T-cell (primary cell): ENCODE measurements at regions not wholly inside any gene's neighbourhood (a gene's known extent, or its start where the extent isn't known, plus 50 kb on each side); places are given as distances from the start of the nearest gene placed in this dataset.

Experiments used
- ATAC-seq, 4 experiments: fragments of 200-7000 bp in 3 of 4; fragments of 150-1000 bp in 1 of 4; cut with Tn5 transposase; replicated peaks in 1 of 4; 1 replicate in 3 of 4; 2 replicates in 1 of 4; pipeline ENCODE4 v1.10.0; 2021; ENCODE audit warnings: moderate library complexity in 3 of 4, mild to moderate bottlenecking in 2 of 4, moderate number of reproducible peaks in 1 of 4
- CTCF ChIA-PET, 2 donors: fragments of 300-600 bp; sonication (Branson Sonifier 250); formaldehyde crosslinking; loops; one replicate each; lab custom pipeline; 2022; ENCODE audit warnings: antibody characterized with exemption in 2 of 2; lab: Charles Lee
- POLR2A ChIA-PET, 2 donors: fragments of 300-600 bp; sonication (Branson Sonifier 250); formaldehyde crosslinking; loops; one replicate each; lab custom pipeline; 2022; ENCODE audit warnings: antibody characterized with exemption in 2 of 2; lab: Charles Lee
- DNase-seq, 35 experiments: peaks; one replicate each; pipeline versions ENCODE4 v3.0.0 to v3.0.0-alpha.2; 2013 to 2023
- H3K27ac ChIP-seq: one replicate; pipeline ENCODE4 v1.5.1; 2013; ENCODE audit warnings: low read length
- H3K27me3 ChIP-seq, 2 experiments: replicated peaks in 1 of 2; 1 replicate in 1 of 2; 2 replicates in 1 of 2; pipeline versions ENCODE4 v1.6.1 to v1.7.0; 2013; ENCODE audit warnings: low read length in 1 of 2, mixed read lengths in 1 of 2; ENCODE audit not compliant: control insufficient read depth in 2 of 2, insufficient read depth in 2 of 2; ENCODE audit errors: extremely low read depth in 1 of 2
- H3K36me3 ChIP-seq, 2 donors: 1 replicate in 1 of 2; 2 replicates in 1 of 2; pipeline versions ENCODE4 v1.6.1 to v1.7.0; 2013; ENCODE audit warnings: low read length in 1 of 2; ENCODE audit not compliant: control insufficient read depth in 2 of 2, insufficient read depth in 1 of 2; ENCODE audit errors: extremely low read depth in 1 of 2
- H3K4me1 ChIP-seq, 2 experiments: 1 replicate in 1 of 2; 2 replicates in 1 of 2; pipeline versions ENCODE4 v1.6.1 to v1.7.0; 2013; ENCODE audit warnings: low read length in 2 of 2, mixed read lengths in 1 of 2; ENCODE audit not compliant: insufficient read depth in 2 of 2, control insufficient read depth in 1 of 2; ENCODE audit errors: extremely low read depth in 1 of 2
- H3K4me3 ChIP-seq, 2 donors: 1 replicate in 1 of 2; 2 replicates in 1 of 2; pipeline versions ENCODE4 v1.5.1 to v1.7.0; 2013; ENCODE audit warnings: mild to moderate bottlenecking in 2 of 2, low read length in 1 of 2, moderate library complexity in 1 of 2; ENCODE audit not compliant: control insufficient read depth in 1 of 2; ENCODE audit errors: extremely low read depth in 1 of 2
- H3K9me3 ChIP-seq: 2 replicates; pipeline ENCODE4 v1.7.0; 2013
- H3K27ac Mint-ChIP-seq, 2 donors: one replicate each; pipeline ENCODE4 v1.8.0; 2020 to 2021; ENCODE audit warnings: mild to moderate bottlenecking in 2 of 2, mixed read lengths in 2 of 2
- H3K27me3 Mint-ChIP-seq, 2 donors: one replicate each; pipeline ENCODE4 v1.8.0; 2021 to 2022; ENCODE audit warnings: mixed read lengths in 2 of 2
- H3K36me3 Mint-ChIP-seq: one replicate; pipeline ENCODE4 v1.8.0; 2021; ENCODE audit warnings: mixed read lengths
- H3K4me1 Mint-ChIP-seq, 3 donors: one replicate each; pipeline ENCODE4 v1.8.0; 2020 to 2022; ENCODE audit warnings: mixed read lengths in 3 of 3, mild to moderate bottlenecking in 1 of 3
- H3K4me3 Mint-ChIP-seq, 3 donors: one replicate each; pipeline ENCODE4 v1.8.0; 2020 to 2022; ENCODE audit warnings: mild to moderate bottlenecking in 3 of 3, mixed read lengths in 3 of 3, moderate library complexity in 3 of 3
- H3K9me3 Mint-ChIP-seq, 3 donors: one replicate each; pipeline ENCODE4 v1.8.0; 2020 to 2022; ENCODE audit warnings: mixed read lengths in 3 of 3
- WGBS: methylation state at CpG from one replicate; pipeline ENCODE4 v1.1.5; 2013; ENCODE audit warnings: missing lambda C conversion rate; ENCODE audit not compliant: insufficient coverage; 5-methylcytosine and 5-hydroxymethylcytosine counted together

- no peaks in the 10 kb centered on the region for H3K36me3 ChIP-seq
- no peaks in the 10 kb centered on the region for H3K36me3 Mint-ChIP-seq
- H3K9me3 ChIP-seq, result no peaks in the 10 kb centered on the region
- H3K9me3 Mint-ChIP-seq, result no peaks in the 10 kb centered on the region
- CTCF ChIA-PET, result no interaction called here
- peaks cover 24 to 27% (median 26%) of the 10 kb centered on the region in 3 donors for H3K4me1 Mint-ChIP-seq
- no peak overlapping the region for H3K4me3 ChIP-seq
- peaks cover 8 to 21% of the 10 kb centered on the region in 2 experiments for H3K4me1 ChIP-seq
- no peaks in the 10 kb centered on the region for H3K27me3 Mint-ChIP-seq
- WGBS, result 88% methylated on average over 4 of the region's 4 CpGs
- H3K4me3 Mint-ChIP-seq, result no peak overlapping the region
- no peak for DNase-seq
- no peak for ATAC-seq
- no peaks in the 10 kb centered on the region for H3K27me3 ChIP-seq
- no peak overlapping the region for H3K27ac Mint-ChIP-seq
- H3K27ac ChIP-seq, result no peak overlapping the region
- POLR2A ChIA-PET, result no interaction called here
Observed at GRCh38 chr22:19574247-19574646, 50.0 kb upstream of the CLDN5 start.

- H3K9me3 ChIP-seq, result no peaks in the 10 kb centered on the region
- CTCF ChIA-PET, result no interaction called here
- Mint-ChIP-seq H3K9me3 (no peaks in the 10 kb centered on the region), H3K27ac (peak overlapping the region; percentile 53 to 88), H3K4me3 (peak overlapping the region in 2 of 3 donors; percentile 13 to 44), H3K4me1 (peaks cover 38 to 42% (median 40%) of the 10 kb centered on the region in 3 donors), H3K27me3 (no peaks in the 10 kb centered on the region), H3K36me3 (no peaks in the 10 kb centered on the region)
- DNase-seq, result peak in 16 of 35 experiments; percentile 5 to 54 (median 21)
- no peaks in the 10 kb centered on the region for H3K36me3 ChIP-seq
- peak overlapping the region; percentile 3 for H3K27ac ChIP-seq
- no peak overlapping the region for H3K4me3 ChIP-seq
- peaks cover 12 to 30% of the 10 kb centered on the region in 2 experiments for H3K4me1 ChIP-seq
- POLR2A ChIA-PET, result no interaction called here
- ATAC-seq, result peak; percentile 64 to 92 (median 81)
- H3K27me3 ChIP-seq, result no peaks in the 10 kb centered on the region
- WGBS, result 46% methylated on average over 12 of the region's 16 CpGs
Observed at GRCh38 chr22:19576460-19577421, 52.5 kb upstream of the CLDN5 start.

- WGBS, result 92% methylated on average over 6 of the region's 10 CpGs
- DNase-seq, result no peak
- ATAC-seq, result no peak
- Histone ChIP-seq H3K36me3 (no peaks in the 10 kb centered on the region), H3K9me3 (no peaks in the 10 kb centered on the region), H3K4me1 (peaks cover 12 to 30% of the 10 kb centered on the region in 2 experiments), H3K27me3 (no peaks in the 10 kb centered on the region), H3K4me3 (no peak overlapping the region), H3K27ac (no peak overlapping the region)
- Mint-ChIP-seq H3K27me3 (no peaks in the 10 kb centered on the region), H3K4me1 (peaks cover 38 to 42% (median 40%) of the 10 kb centered on the region in 3 donors), H3K9me3 (no peaks in the 10 kb centered on the region), H3K4me3 (peak overlapping the region in 1 of 3 donors; percentile 50), H3K27ac (peak overlapping the region; percentile 53 to 88), H3K36me3 (no peaks in the 10 kb centered on the region)
- ChIA-PET CTCF (no interaction called here), POLR2A (no interaction called here)
Observed at GRCh38 chr22:19577422-19577966, 53.3 kb upstream of the CLDN5 start.

- WGBS, result 100% methylated on average over 7 of the region's 11 CpGs
- Histone ChIP-seq H3K36me3 (no peaks in the 10 kb centered on the region), H3K4me3 (no peak overlapping the region), H3K4me1 (peaks cover 12 to 30% of the 10 kb centered on the region in 2 experiments), H3K27me3 (no peaks in the 10 kb centered on the region), H3K27ac (no peak overlapping the region), H3K9me3 (no peaks in the 10 kb centered on the region)
- Mint-ChIP-seq H3K27me3 (no peaks in the 10 kb centered on the region), H3K36me3 (no peaks in the 10 kb centered on the region), H3K4me3 (peak overlapping the region in 1 of 3 donors; percentile 50), H3K4me1 (peaks cover 38 to 42% (median 42%) of the 10 kb centered on the region in 3 donors), H3K27ac (peak overlapping the region in 1 of 2 donors; percentile 55), H3K9me3 (no peaks in the 10 kb centered on the region)
- ATAC-seq (no peak), DNase-seq (no peak)
- ChIA-PET CTCF (interaction anchor here in 1 of 2 donors (0.5 to 0.6 kb wide), 2 partner anchors 17 to 51 kb away, joined by 3 read pairs; no protein-coding TSS in a partner anchor), POLR2A (no interaction called here)
Observed at GRCh38 chr22:19578180-19579004, 54.2 kb upstream of the CLDN5 start.

GRCh38 chr22:19579115-19579811, 55.1 kb upstream of the CLDN5 start:
- Mint-ChIP-seq H3K9me3 (no peaks in the 10 kb centered on the region), H3K36me3 (no peaks in the 10 kb centered on the region), H3K4me1 (peaks cover 38 to 43% (median 42%) of the 10 kb centered on the region in 3 donors), H3K27ac (peak overlapping the region; percentile 79 to 83), H3K4me3 (peak overlapping the region in 1 of 3 donors; percentile 47), H3K27me3 (no peaks in the 10 kb centered on the region)
- DNase-seq (no peak), ATAC-seq (no peak)
- Histone ChIP-seq H3K27ac (no peak overlapping the region), H3K27me3 (no peaks in the 10 kb centered on the region), H3K9me3 (no peaks in the 10 kb centered on the region), H3K4me1 (peaks cover 12 to 30% of the 10 kb centered on the region in 2 experiments), H3K36me3 (no peaks in the 10 kb centered on the region), H3K4me3 (no peak overlapping the region)
- WGBS, result 76% methylated on average over 3 of the region's 4 CpGs
- POLR2A ChIA-PET, result no interaction called here
- CTCF ChIA-PET, result interaction anchor here in 1 of 2 donors (0.5 to 0.6 kb wide), 2 partner anchors 16 to 50 kb away, joined by 3 read pairs; no protein-coding TSS in a partner anchor
